GM18858 (cell line): ENCODE measurements at regions not wholly inside any gene's neighbourhood (a gene's known extent, or its start where the extent isn't known, plus 50 kb on each side); places are given as distances from the start of the nearest gene placed in this dataset.
"Not testable (repeated sequence)": the region's sequence is repeated elsewhere in the genome, so short reads cannot be mapped to it uniquely, and the experiment has no call there.

ENCODE experiments used
- ATAC-seq: cut with Tn5 transposase; IDR thresholded peaks from one replicate; pipeline ENCODE4 v1.9.1; 2021; ENCODE audit not compliant: unreplicated experiment

DNA sequence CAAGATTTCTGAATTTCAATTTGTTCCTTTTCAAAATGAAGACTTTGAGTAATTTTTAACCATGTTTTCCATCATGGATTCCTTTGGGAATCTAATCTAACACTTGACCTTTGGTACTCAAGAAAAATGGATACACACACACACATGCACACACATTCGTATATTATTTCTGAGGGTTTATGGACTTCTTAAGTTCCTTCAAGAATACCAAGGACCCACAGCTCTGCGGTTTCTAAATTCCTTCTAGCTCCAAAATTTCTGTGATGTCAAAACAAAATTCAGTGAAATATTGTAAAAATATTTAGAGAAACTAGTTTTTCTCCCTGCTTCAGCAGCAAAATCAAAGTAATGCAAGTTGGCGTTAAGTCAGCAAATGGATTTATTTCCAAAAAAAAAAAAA is 98.3 kb upstream of the FAM13C start:
- no peak for ATAC-seq

DNA sequence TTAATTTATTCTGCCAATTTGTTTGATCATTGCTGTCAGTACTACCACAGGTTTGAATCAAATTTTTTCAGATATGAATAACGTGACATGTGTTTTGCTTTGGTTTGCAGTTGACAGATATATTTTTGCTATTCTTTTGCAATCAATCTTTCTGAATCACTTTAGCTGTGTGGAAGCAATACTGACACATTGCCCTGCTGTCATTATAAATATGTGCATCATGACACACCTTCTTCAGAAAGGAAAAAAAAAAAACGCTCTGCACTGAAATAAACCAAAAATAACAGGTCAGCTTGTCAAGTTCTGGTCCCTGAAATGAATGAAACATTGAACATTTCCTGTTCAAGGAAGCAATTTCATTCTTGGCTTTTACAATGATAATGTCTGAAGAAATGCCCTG is 93.8 kb upstream of the FAM13C start:
- no peak for ATAC-seq

DNA sequence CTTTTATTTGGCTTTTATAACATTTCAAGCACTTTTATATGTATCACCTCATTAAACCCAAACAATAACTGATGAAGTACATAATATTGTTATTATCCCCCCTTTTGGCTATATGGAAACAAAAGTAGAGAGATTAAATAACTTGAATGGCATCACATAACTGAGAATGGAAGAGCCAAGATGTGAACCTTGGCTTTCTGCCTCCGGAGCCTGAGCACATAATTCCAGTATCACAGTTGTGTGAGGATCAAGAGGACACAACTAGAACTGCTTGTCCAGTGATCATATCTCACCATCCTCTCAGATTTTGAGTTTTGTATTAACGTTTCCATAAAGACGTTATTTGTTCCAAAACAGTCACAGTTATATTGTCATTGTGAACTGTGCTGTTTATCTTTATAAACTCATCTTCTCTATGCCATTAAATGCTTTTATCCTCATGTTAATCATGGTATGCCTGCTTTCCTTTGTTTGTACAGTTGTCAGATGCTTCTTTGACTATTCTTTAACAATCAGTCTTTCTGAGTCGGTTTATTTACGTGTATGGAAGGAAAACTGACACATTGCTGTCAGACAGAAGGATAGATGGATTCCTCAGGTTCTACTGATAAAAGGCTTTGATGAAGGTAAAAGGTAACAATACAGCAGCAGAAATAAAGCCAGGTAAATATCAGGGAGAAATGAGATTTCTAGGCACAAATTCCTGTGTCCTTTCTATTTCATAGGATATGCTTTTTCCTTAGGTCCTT is 92.0 kb upstream of the FAM13C start:
- no peak for ATAC-seq

DNA sequence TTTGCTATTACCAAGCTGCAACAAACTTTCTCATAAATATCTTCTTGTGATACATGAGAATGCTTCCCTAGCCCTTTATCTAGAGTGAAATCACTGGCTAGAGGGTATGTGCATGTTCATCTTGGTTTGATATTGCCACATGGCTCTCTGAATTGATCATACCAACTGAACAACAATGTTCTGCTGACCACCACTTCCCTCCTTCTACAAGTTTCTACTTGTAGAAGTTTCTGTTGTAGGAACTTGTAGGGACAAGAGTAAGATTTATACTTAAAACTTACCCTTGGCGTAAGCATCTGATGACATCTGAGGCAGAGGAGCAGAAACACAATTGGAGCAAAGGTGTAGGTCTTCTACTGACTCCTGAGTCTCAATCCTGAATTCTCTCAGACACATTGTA is 86.3 kb upstream of the FAM13C start:
- no peak for ATAC-seq

DNA sequence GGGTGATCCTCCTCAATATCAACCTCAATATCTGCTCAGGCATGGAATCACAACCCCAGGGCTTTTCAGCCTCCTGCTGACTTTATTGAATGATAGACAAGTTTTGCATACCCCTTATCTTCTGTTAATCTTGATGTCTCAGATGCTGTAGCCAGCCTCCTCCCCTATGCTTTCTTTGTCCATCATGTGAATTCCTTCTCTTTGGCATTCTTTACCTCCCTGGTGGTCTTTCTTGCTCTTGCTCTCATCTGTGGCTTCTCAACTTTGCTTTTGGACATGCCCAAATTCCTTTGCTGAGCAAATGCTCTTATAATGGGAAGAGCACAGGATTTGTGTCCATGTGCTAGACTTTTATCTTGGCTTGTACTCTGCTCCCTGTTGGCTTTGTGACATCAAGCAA is 73.4 kb upstream of the FAM13C start:
- ATAC-seq = no peak

DNA sequence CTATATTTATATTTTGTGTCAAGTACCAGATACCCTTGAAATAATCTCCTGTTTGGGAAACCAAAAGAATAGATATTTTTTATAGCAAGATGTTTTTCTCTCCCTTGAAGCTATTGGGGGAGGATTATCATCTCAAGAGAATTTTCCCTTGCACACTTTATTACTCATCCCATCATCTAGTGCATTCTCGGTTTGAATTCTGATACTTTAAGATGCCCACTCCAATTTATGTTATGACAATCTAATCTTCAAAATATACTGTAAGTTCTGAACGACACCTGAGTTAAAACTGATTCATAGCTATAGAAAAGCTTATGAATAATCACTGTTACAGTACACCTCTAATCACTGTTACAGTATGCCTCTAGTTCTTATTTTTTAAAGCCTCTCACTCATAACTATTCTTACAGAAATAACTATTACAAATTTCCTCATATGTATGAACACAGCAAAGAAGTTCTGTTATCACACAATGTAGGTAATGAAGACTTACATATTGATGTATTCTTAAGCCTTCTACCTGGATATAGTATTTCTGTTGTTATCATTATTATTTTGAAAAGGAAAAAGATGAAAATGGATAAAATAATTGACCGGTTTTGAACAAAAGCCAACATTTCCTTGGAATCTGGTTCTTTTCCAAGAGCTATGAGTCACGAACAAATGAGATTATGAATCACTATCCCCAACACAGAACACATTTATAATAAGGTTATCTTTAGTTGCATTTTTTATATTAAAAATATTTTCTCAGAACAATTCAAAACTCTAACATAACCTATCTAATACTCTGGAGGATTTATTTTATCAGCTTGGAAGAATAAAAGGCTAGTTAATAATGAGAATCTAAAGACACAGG is 72.3 kb upstream of the FAM13C start:
- no peak for ATAC-seq

DNA sequence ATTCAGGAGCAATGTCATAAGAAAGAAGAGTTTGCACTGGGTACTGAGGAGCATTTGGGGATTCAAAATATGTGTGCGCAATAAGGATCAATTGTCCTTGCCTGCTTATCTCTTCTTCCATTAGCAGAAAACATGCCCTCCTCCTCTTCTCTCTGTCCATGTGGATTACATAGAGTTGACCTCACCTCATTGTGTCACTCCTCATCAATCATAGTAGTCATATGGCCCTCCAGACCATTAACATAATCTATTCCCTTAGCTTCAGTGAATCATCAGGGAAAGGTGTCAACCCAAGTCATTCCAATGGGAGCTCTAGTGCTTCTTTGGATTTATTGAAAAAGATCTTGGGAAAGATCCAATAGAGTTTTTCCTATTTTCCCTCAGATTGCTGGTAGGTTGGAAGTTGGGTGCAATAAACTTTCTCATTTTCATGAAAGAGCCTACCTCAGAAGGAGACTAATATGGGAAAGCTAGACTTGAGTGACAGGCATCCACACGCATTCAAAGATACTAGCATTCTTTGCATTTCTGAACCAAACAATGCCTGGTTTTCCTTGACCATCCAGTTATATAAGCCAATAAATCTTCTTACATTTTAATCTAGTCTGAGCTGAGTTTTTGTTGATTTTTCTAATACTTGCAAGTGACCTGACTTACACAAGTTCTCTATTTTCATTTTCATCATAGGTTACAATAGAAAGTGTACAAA is 71.5 kb upstream of the FAM13C start:
- no peak for ATAC-seq

DNA sequence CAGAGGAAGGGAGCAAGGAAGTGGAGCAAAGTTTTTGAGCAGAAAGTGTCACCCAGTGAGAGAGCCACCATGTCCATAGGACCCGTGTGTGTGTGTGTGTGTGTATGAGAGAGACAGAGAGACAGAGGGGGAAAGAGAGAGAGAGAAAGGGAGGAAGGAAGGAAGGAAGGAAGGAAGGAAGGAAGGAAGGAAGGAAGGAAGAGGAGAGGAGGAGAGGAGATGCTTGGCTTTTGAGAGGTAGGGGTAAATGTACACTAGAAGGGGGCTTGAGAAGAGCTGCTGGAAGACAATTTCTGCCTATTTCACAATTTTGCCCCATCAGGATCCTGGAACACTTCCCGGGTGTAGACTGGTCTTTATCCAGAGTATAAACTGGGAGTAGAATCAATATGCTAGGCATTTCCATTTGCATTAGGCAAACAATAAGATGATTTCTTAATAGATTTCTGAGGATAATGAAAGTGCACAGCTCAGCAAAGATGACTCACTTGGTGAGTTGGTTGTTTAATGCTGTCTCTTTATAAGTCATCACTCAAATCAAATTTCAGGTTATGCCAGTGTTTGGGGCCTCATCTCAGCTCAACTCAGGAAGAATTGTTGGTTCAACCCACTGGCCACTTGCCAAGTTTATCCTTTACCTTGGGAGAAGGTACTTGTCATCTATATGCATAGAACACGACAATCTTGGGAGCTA is 70.0 kb upstream of the FAM13C start:
- no peak for ATAC-seq

DNA sequence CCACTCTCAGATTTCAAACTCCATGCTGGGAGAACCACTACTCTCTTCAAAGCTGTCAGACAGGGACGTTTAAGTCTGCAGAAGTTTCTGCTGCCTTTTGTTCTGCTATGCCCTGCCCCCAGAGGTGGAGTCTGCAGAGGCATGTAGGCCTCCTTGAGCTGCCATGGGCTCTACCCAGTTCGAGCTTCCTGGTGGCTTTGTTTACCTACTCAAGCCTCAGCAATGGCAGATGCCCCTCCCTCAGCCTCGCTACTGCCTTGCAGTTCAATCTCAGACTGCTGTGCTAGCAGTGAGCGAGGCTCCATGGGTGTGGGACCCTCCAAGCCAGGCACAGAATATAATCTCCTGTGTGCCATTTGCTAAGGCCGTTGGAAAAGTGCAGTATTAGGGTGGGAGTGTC is 51.4 kb upstream of the FAM13C start:
- not testable (repeated sequence) for ATAC-seq
